ENCODE measurements at regions not wholly inside any gene's neighbourhood (a gene's known extent, or its start where the extent isn't known, plus 50 kb on each side); places are given as distances from the start of the nearest gene placed in this dataset.

- TF ChIP-seq EZH2phosphoT487 (IDR thresholded peaks at IDR 0.05; ENCODE audit: unreplicated experiment): no peak
- TF ChIP-seq JUNB (IDR thresholded peaks at IDR 0.05; ENCODE audit: unreplicated experiment): no peak
- no peak for TF ChIP-seq ZNF331 (CRISPR knock-in tag; IDR thresholded peaks at IDR 0.05; ENCODE audit: low read depth)
- TF ChIP-seq POLR2AphosphoS5 (IDR thresholded peaks at IDR 0.05; ENCODE audit: low read depth): no peak
- TF ChIP-seq EZH2 (IDR thresholded peaks at IDR 0.05; ENCODE audit: low read depth, unreplicated experiment): no peak
- TF ChIP-seq CREB1 (CRISPR knock-in tag; IDR thresholded peaks at IDR 0.05; ENCODE audit: low read depth): no peak
- no peak for TF ChIP-seq CTCF (conservative IDR thresholded peaks at IDR 0.05; ENCODE audit: low read depth in 2 of 2)
- TF ChIP-seq STAT1 (IDR thresholded peaks at IDR 0.05; ENCODE audit: unreplicated experiment): no peak
- TF ChIP-seq ETS1 (IDR thresholded peaks at IDR 0.05): no peak
- TF ChIP-seq ZNF114 (CRISPR knock-in tag; IDR thresholded peaks at IDR 0.05): no peak
Measured at GRCh38 chr4:55744369-55744768, 75.2 kb upstream of the EXOC1L start (continued).

- Histone ChIP-seq H3K4me1 (ENCODE audit: insufficient read depth) (no peaks in the 10 kb centered on the region), H3K9me2 (ENCODE audit: insufficient read depth) (peaks cover 17% of the 10 kb centered on the region), H3K36me3 (ENCODE audit: insufficient read depth) (no peaks in the 10 kb centered on the region), H3K4me3 (no peak overlapping the region), H3K4me2 (no peak overlapping the region), H4K20me1 (replicated peaks; ENCODE audit: insufficient read depth) (no peaks in the 10 kb centered on the region), H3K27ac (ENCODE audit: low read depth) (no peak overlapping the region), H2AFZ (no peak overlapping the region), H3F3A (replicated peaks; ENCODE audit: low read depth) (no peaks in the 10 kb centered on the region), H3K27me3 (ENCODE audit: insufficient read depth) (no peaks in the 10 kb centered on the region), H3K79me2 (replicated peaks; ENCODE audit: insufficient read depth) (no peaks in the 10 kb centered on the region)
- Mint-ChIP-seq H3K27ac (no peak overlapping the region), H3K4me1 (no peaks in the 10 kb centered on the region; the same call in 2 of the 3 replicates), H3K36me3 (ENCODE audit: low read depth) (no peaks in the 10 kb centered on the region), H3K9me3 (no peaks in the 10 kb centered on the region), H3K4me3 (no peak overlapping the region), H3K27me3 (ENCODE audit: insufficient read depth, low read depth, poor library complexity) (peaks cover 3% of the 10 kb centered on the region)
- ATAC-seq (no peak), DNase-seq (ENCODE audit: low spot score) (no peak)
- TF ChIP-seq ETS1 (IDR thresholded peaks at IDR 0.05) (no peak), ZNF462 (CRISPR knock-in tag; IDR thresholded peaks at IDR 0.05) (no peak), ZNF331 (CRISPR knock-in tag; IDR thresholded peaks at IDR 0.05; ENCODE audit: low read depth) (no peak), CTCF (conservative IDR thresholded peaks at IDR 0.05; ENCODE audit: low read depth in 2 of 2) (no peak), POLR2AphosphoS5 (IDR thresholded peaks at IDR 0.05; ENCODE audit: low read depth) (no peak), ZNF114 (CRISPR knock-in tag; IDR thresholded peaks at IDR 0.05) (no peak), NANOG (IDR thresholded peaks at IDR 0.05; ENCODE audit: borderline replicate concordance) (no peak), CREB1 (CRISPR knock-in tag; IDR thresholded peaks at IDR 0.05; ENCODE audit: low read depth) (no peak), EZH2 (IDR thresholded peaks at IDR 0.05; ENCODE audit: low read depth, unreplicated experiment) (no peak), EZH2phosphoT487 (IDR thresholded peaks at IDR 0.05; ENCODE audit: unreplicated experiment) (no peak), STAT1 (IDR thresholded peaks at IDR 0.05; ENCODE audit: unreplicated experiment) (no peak)
Measured at GRCh38 chr4:55745014-55745413, 74.6 kb upstream of the EXOC1L start.
